Neural cell (in vitro differentiated cells): ENCODE measurements at regions not wholly inside any gene's neighbourhood (a gene's known extent, or its start where the extent isn't known, plus 50 kb on each side); places are given as distances from the start of the nearest gene placed in this dataset.

ENCODE experiments used
- CTCF ChIP-seq: fragments of 450-650 bp; IDR thresholded peaks from 2 replicates; pipeline ENCODE4 v1.5.1; 2014; ENCODE audit warnings: antibody characterized with exemption, mild to moderate bottlenecking, moderate library complexity; ENCODE audit not compliant: poor library complexity, severe bottlenecking
- EP300 ChIP-seq: fragments of 450-650 bp; conservative IDR thresholded peaks from 2 replicates; pipeline ENCODE4 v1.6.1; 2014; ENCODE audit warnings: antibody characterized with exemption, mild to moderate bottlenecking, moderate library complexity; ENCODE audit not compliant: poor library complexity, severe bottlenecking
- EZH2 ChIP-seq: fragments of 200-600, 300-800 bp; shearing (Covaris generic), sonication (generic); IDR thresholded peaks from 2 replicates; pipeline ENCODE4 v1.6.1; 2014; ENCODE audit warnings: antibody characterized with exemption, low read length, borderline replicate concordance, mild to moderate bottlenecking; ENCODE audit not compliant: insufficient read depth, poor library complexity, severe bottlenecking
- RAD21 ChIP-seq: fragments of 450-650 bp; conservative IDR thresholded peaks from 2 replicates; pipeline ENCODE4 v1.6.1; 2014; ENCODE audit warnings: antibody characterized with exemption, mild to moderate bottlenecking, moderate library complexity

- TF ChIP-seq EZH2 (no peak), EP300 (no peak), CTCF (no peak), RAD21 (no peak)
These were observed 138.2 kb downstream of the PCSK1 start for GRCh38 chr5:96294884-96295202.
